SU-DHL-6 (cell line): ENCODE measurements at regions not wholly inside any gene's neighbourhood (a gene's known extent, or its start where the extent isn't known, plus 50 kb on each side); places are given as distances from the start of the nearest gene placed in this dataset.

Experiments used
- EZH2phosphoT487 ChIP-seq: fragments of 200-600 bp; sonication (generic), shearing (Covaris generic); conservative IDR thresholded peaks from 2 replicates; pipeline ENCODE4 v1.6.1; 2018; ENCODE audit warnings: mild to moderate bottlenecking, antibody characterized with exemption, low read length, moderate library complexity, mixed read lengths
- TF ChIP-seq, protein P1 (sequence below): fragments of 200-600 bp; sonication (generic); IDR thresholded peaks from one replicate; pipeline ENCODE4 v1.5.1; 2017; ENCODE audit warnings: antibody characterized with exemption, mild to moderate bottlenecking, low read length, moderate library complexity; ENCODE audit not compliant: insufficient read depth, poor library complexity, severe bottlenecking

DNA sequence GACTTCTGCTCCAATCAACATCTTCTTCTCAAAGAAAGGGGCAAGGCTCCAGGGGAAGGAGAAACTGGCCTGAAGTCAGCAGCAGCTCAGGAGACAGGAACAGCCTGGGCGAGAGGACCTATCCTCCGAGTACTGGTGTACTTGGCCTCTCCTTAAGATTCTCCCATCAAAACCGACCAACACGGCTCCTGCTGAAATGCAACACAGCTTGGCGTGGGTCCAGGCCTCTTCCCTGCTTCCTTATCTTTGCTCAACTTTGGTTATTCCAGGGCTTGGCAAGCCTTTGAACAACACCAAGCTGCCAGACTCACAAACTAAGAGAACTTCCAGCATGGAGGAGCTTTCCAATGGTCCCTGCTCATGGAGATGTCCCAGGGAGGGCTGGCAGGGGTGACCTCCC, 377.4 kb downstream of the BCL11B start:
- TF ChIP-seq, protein P1, sequence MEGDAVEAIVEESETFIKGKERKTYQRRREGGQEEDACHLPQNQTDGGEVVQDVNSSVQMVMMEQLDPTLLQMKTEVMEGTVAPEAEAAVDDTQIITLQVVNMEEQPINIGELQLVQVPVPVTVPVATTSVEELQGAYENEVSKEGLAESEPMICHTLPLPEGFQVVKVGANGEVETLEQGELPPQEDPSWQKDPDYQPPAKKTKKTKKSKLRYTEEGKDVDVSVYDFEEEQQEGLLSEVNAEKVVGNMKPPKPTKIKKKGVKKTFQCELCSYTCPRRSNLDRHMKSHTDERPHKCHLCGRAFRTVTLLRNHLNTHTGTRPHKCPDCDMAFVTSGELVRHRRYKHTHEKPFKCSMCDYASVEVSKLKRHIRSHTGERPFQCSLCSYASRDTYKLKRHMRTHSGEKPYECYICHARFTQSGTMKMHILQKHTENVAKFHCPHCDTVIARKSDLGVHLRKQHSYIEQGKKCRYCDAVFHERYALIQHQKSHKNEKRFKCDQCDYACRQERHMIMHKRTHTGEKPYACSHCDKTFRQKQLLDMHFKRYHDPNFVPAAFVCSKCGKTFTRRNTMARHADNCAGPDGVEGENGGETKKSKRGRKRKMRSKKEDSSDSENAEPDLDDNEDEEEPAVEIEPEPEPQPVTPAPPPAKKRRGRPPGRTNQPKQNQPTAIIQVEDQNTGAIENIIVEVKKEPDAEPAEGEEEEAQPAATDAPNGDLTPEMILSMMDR: no peak
- TF ChIP-seq EZH2phosphoT487: no peak
